GM21529 (cell line): ENCODE measurements at regions not wholly inside any gene's neighbourhood (a gene's known extent, or its start where the extent isn't known, plus 50 kb on each side); places are given as distances from the start of the nearest gene placed in this dataset.

Experiments used
- ATAC-seq: cut with Tn5 transposase; IDR thresholded peaks from one replicate; pipeline ENCODE4 v1.9.1; 2021; ENCODE audit not compliant: unreplicated experiment

DNA sequence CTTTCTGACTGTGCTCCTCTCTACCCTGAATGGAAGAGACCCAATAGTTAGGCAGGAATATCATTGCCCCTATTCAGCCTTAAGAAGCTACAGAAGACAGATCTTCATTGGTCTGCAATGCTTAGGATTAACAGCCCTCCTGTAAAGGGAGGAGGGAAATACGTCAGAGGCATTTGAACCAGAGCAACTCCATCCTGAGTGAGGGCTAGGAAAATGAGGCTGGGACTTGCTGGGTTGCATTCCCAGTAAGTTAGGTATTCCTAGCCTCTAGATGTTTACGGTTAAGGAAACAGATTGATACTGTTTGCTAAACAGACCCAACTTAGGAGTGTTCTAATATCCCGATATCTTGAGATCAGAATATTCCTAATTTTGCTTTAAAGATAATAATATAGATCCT lies 63.5 kb downstream of the PCDH18 start:
- ATAC-seq = no peak

DNA sequence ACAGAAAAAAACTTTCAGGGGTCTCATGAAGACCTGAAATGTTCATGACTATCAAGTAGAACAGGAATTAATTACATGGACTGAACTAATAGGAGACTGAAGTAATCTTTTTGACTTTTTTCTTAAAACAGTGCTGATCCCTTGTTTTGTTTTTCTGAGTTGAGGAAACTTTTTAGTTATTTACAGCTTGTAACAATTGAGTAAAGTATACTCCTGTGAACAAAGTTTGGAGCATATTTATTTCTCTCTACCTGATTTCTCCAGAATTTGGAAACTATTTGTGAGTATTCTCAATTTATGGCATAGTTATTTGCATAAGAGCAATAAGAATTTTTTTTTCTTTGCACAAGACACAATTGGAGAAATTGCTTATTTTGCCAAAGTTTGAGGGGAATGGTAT lies 64.8 kb downstream of the PCDH18 start:
- no peak for ATAC-seq

DNA sequence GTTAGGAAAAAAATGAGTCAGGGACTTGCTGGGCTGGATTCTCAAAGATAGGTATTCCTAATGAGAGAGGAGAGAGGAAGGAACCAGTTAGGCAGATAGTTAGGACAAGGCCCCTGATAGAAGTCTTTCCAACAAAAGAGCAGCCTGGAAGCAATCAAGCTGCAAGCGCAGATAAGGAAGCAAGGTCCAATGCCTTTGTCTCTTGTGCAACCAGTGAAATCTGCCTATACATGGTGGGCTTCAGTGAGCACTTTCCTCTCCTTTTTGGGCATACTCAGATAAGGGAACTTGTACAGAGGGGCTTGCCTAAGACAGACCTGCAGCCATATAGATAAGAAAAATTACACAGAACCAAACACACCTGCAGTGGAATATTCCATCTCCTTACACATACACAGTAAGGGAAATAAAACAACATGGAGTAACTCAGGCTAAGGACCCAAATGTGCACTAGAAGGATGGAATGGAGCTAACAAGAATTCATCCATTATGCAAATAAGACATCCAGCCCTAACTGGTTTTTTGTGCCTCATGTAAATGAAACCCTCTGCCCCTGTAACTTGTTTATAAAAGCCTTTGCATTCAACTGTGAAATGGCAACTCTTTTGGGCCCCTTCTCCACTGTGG lies 68.8 kb downstream of the PCDH18 start:
- no peak for ATAC-seq

DNA sequence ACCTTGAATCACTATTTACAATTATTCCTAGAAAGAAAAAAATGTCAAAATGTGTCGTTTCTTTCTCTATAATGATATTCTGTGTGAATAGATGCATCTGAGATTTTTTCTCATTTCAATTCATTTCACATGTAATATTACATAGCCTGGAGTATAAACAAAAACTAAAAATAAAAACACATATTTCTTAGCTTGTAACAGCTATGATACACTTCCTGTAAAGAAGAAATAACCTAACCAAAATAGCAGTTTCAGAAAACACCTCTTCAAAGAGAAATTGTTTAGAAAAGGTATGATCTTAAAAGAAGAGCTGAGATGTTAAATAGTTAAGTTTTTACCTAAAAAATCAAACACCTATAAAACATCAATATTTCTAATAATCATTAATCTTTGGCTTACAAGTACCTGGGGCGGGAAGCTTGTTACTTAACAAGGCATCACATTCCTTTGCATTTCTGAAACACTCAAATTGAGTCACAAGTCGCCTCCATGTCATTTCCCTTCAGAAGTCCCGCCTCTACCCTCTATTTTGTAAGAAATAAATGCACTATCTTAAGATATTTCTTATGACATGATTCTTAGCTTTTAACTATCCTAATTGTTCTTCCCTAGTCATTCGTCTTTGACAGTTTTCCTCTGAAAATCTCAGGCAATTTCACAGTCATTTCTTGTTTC lies 76.5 kb downstream of the PCDH18 start:
- ATAC-seq = no peak

DNA sequence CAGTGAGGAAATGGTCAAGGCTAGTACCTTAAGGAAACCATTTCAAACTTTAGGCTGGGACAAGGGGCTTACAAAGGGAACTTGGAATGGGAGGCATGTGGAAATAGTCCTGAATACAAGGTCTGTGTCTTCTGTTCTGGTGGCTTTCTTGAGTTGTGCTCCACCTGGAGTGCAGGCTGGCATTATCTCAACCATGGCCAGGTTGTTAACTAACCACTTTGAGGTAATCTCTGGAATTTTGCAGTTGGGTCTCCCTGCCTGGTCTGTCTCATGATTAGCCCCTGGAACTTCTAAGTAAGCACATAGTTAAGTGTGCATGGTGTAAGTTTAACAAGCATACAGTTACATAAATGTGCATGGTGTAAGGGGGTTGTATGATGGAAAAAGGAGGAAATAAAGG lies 77.5 kb downstream of the PCDH18 start:
- ATAC-seq = no peak

DNA sequence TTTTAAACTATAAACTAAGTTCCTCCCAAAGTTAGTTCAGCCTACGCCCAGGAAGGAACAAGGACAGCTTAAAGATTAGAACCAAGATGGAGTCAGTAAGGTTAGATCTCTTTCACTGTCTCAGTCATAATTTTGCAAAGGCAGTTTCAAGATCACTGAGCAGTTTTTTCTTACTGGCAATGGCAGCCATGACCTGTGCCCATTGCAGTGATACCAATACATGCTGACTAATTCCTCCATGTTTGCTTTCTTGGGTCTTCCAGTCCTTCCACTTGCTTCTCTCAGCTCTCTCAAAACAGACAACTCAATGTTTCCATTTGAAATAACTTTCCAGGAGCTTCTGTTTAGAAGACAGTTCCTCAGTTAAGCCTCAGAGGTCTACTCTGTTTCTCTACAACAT lies 79.5 kb downstream of the PCDH18 start:
- ATAC-seq = no peak

DNA sequence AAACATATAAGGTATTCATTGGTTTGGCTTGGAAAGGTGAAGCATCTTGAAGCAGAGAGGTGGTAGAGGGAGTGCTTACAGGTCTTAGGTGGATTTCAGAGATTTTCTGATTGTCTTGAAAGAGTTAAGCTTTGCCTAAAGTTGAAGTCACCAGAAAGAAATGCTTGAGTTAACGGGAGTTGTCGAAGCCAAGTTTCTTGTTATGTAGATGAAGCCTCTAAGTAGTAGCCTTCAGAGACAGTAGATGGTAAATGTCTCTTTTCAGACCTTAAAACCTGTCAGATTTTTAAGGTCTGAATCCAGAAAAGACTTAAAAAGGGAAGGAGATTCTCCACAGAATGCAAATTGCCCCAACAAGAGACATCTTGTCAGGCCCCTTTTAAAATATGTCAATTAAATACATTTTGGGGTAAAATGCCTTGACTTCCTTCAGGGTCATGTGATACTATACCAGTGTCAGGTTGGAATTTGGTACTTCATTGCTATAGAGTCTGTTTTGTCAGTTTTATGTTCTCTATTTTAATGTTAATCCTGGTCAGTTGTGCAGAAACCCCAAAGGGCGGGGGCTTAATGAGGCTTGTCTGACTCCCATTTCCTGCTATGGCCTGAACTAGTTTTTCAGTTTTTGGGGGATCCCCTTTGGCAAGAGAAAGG lies 81.0 kb downstream of the PCDH18 start:
- no peak for ATAC-seq

DNA sequence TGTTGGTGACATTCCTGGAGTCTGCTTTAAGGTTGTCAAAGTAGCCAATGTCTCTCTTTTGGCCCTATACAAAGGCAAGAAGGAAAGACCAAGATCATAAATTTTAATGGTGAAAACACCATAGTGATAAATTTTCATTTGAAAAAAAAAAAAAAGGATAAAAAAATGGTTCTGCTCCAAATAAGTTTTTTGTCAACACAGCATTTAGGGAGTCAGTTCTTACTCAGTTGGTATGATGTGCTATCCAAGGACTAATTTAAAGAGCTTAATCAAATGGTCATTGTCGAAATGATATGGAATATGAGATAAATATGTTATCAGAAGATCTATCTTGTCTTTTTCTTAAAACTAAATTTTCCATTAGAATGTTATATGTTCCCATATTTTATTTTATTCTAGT lies 83.9 kb downstream of the PCDH18 start:
- ATAC-seq = no peak

DNA sequence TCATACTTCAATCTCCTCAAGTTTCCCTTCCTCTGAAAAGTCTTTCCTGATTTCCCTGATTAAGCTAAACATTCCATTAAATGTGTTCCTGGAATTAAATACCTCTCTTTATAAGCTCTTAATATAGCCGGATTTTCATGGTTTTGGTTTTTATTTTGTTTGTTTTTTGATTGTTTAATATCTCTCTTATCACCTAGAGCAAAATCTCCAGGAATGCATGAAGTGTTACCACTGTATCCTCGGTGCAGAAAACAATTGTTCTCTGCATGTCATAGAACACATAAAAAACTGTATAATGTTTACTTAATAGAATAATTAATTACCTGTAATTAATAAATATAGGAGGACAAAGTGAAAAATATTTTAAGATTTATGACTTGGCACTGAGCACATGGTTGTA lies 86.2 kb downstream of the PCDH18 start:
- ATAC-seq = no peak

DNA sequence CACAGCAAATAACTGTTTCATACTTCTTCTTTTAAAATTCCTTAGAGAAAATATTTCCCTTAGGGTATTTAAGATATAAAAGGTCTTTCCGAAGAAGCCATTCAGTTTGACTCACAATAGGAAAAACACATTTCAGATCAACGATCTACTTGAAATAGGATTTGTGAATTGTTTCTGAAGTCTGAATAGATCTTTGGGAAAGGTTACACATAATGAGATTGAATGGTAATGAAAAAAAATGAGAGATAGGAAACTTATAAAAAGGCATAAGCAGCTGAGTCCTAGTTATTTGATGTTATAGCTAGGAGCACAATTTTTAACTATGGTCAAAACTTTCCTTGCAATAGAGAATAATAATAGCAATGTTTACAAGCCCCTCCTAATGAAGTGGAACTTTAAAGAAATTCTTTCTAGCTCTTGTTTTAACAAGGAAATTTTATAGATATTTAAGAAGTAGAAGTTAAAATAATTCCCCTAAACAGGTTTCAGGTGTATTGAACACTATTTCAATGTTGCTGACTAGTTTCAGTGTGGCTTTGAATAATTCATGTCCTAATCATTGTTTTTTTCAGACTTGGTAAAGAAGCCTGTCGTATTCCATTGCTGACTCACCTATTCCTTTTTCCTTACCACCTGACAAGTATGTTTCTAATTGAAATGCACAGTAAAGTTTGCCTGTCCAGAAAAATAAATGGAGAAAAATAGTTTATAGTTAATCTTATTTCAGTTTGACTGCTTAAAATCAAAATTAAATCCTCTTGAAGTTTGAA lies 89.1 kb downstream of the PCDH18 start:
- ATAC-seq = no peak

DNA sequence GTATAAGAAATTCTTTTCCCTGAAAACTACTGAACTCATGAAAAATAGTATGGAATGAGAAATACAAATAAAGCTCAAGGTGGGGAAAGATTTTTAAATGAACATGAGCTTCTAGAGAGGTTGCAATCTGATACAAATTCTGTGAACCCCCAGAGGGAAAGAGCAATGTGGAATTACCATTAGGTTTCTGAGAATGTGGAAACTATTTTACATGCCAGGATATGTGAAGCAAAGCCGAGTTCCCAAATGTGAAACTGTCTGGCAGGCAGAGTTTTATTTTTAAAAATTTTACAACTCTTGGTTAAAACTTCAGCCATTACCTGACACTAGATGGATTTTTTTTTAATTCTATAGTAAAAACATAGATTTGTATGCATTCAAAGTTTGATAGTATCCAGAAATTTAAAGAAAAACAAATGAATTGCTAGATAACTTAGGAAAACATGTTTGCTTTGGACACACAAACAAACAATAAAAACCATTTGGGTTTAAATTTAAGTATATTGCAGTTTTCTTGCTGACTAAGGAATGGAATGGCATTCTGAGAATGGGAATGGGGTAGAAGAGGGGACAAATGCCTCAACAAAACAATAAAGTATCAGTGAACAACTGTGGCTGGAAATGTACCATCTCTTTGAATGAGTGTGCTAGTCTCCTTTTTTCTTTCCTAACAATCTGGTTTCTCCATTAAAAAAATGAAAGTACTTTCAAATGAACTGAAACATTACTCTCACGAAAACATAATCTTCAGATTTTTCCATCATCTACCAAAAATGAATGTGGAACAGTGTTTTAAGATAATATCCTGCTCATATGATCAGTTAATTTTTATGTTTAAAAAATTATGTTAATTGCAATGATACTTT lies 99.6 kb downstream of the PCDH18 start:
- ATAC-seq = no peak

DNA sequence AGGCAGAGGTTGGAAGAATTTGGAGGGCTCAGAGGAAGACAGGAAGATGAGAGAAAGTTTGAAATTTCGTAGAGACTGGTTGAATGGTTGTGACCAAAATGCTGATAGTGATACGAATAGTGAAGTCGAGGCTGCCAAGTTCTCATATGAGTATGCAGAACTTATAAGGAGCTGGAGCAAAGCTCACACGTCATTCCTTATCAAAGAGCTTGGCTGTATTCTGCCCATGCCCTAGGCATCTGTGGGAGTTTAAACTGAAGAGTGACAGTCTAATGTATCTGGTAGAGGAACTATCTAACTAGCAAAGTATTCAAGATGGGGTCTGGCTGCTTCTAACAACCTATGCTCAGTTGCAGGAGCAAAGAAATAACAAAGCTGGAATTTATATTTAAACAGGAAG lies 102.1 kb downstream of the PCDH18 start:
- no peak for ATAC-seq

DNA sequence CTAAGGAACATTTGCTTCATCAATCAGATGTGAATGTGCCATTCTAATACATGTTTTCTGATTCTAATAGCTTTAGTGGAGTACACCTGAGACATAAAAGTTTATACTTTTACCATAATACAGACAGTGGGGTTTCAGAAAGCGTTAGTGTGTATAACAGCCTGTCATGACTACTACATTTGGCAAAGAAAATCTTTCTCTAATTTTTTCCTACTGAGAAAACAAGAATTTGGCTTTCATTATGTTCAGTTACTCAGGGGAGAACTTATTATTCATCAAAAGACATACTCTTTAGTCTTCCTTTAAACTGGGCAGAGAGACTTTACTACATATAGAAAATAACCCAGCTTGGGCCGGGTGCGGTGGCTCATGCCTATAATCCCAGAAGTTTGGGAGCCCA lies 104.9 kb downstream of the PCDH18 start:
- ATAC-seq = no peak

DNA sequence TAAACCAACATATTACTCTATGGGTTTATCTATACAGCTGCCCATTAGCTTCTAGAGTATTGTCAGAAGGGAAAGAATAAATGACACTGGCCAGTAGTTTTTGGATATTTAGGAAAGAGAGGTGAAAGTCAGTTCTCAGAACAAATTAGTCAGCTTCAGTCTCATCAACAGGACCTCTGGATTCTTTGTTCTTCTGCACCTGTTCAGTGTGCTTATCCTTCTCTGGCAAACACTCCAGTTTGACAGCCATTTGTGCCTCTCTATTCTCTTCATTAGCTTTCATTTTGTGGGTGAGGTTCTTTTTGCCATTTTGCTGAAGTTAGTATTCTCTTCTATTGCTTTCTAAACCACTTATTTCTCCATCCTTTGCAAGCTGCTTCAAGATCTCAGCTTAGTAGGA lies 107.0 kb downstream of the PCDH18 start:
- ATAC-seq = no peak

DNA sequence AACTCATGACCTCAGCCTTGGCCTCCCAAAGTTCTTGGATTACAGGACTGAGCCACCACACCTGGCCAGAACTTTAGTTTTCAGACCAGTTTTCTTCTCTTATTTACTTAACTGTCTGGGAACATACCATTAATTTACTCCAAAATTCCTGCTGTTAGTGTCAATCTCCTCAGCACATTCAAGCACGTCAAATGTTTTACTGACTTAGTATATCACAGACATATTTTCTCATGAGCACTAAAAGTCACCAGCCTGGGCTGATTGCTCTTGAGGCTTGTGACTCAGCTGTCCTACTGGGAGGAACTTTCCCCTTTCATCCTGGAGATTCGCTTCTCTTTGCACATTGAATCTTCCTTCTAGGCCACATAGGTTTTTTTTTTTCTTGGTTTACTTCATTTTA lies 109.6 kb downstream of the PCDH18 start:
- no peak for ATAC-seq

DNA sequence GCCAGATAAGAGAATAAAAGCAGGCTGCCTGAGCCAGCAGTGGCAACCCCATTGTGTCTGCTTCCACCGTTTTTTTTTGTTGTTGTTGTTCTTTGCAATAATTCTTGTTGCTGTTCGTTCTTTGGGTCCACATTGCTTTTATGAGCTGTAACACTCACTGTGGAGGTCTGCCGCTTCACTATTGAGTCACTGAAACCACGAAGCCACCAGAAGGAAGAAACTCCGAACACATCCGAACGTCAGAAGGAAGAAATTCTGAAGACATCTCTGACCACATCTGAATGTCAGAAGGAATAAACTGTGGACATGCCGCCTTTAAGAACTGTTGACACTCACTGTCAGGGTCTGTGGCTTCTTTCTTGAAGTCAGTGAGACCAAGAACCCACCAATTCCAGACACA lies 110.5 kb downstream of the PCDH18 start:
- no peak for ATAC-seq

DNA sequence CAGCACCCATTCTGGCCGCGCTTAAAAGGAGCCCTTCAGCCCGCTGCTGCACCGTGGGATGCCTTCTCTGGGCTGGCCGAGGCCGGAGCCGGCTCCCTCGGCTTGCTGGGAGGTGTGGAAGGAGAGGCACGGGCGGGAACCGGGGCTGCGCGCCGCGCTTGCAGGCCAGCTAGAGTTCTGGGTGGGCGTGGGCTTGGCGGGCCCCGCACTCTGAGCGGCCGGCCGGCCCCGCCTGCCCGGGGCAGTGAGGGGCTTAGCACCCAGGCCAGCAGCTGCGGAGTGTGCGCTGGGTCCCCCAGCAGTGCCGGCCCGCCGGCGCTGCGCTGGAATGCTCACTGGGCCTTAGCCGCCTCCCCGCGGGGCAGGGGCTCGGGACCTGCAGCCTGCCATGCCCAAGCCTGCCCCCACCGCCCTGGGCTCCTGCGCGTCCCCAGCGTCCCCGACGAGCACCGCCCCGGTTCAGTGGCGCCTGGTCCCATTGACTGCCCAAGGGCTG lies 111.3 kb downstream of the PCDH18 start:
- no peak for ATAC-seq

DNA sequence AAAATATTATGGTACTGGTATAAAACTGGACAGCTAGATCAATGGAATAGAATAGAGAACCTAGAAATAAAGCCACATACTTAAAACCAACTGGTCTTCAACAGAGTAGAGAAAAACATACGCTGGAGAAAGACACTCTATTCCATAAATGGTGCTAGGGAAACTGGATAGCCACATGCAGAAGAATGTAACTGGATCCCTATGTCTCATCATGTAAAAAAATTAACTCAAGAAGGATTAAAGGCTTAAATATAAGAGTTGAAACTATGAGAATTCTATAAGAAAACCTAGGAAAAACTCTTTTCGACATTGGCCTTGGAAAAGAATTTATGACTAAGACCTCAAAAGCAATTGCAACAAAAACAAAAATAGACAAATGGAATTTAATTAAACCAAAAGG lies 114.6 kb downstream of the PCDH18 start:
- no peak for ATAC-seq

DNA sequence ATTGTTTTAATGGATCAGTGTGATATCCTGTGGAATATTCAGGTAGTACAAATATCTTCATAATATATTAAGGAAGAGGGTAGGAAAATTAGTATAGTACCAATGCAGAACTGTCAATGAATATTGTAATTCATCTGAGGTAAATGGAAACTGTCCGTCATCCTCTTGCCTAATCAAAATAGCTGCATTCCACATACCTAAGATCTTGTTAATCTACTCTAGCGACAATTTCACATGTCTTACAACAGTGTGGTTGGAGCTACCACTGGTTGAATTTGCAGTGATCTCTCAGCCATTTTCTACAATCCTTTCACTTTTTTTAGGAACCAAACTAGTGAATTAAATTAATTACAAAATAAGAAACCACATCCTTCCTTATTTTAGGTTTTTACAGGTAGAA lies 117.5 kb downstream of the PCDH18 start:
- no peak for ATAC-seq

DNA sequence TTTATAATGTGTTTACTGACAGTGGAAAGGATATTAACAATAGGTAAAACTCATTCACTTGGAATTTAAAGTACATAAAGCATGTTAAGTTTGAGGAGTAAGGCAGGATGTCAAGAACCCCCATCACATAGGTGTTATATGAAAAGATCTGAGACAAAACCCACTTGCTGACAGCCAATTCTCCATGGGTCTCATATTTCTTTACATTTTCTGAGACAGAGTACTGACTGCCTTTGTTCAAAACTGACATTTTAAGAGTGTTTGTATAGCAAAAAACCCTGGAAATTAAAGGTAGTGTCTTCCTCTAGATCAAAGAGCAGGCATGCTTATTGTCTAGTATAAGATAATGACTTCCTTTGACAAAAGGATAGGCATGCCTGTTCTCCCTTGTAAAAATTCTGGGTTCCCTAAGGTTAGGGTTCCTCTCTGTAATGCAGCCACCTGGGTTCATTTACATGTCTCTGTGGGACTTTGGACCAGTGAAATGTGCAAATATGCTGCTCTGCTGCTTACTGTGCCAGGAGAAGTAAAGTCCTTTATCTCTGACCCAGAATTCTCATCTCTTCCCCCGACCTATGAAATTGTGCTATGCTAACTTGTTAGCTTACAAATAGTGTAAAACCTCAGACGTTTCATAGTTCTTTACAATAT lies 123.6 kb downstream of the PCDH18 start:
- ATAC-seq = no peak
